GM18511 (cell line): ENCODE measurements at regions not wholly inside any gene's neighbourhood (a gene's known extent, or its start where the extent isn't known, plus 50 kb on each side); places are given as distances from the start of the nearest gene placed in this dataset.
"Not testable (repeated sequence)": the region's sequence is repeated elsewhere in the genome, so short reads cannot be mapped to it uniquely, and the experiment has no call there.

Experiments
- ATAC-seq: cut with Tn5 transposase; IDR thresholded peaks from one replicate; pipeline ENCODE4 v1.9.1; 2021; ENCODE audit warnings: mild to moderate bottlenecking, moderate library complexity; ENCODE audit not compliant: unreplicated experiment

GRCh38 chr2:111282162-111282561, 161.4 kb downstream of the BCL2L11 start:
- not testable (repeated sequence) for ATAC-seq

- not testable (repeated sequence) for ATAC-seq
Observed at GRCh38 chr2:111287646-111288568, 167.2 kb downstream of the BCL2L11 start.

GRCh38 chr2:111290370-111290769, 169.7 kb downstream of the BCL2L11 start:
- ATAC-seq = not testable (repeated sequence)

GRCh38 chr2:111291566-111291965, 170.9 kb downstream of the BCL2L11 start:
- ATAC-seq = not testable (repeated sequence)

GRCh38 chr2:111292232-111292968, 171.7 kb downstream of the BCL2L11 start:
- ATAC-seq = not testable (repeated sequence)

- ATAC-seq = not testable (repeated sequence)
Observed at GRCh38 chr2:111294699-111295098, 174.0 kb downstream of the BCL2L11 start.

GRCh38 chr2:111296122-111296804, 175.5 kb downstream of the BCL2L11 start:
- ATAC-seq = not testable (repeated sequence)

GRCh38 chr2:111297128-111297527, 176.4 kb downstream of the BCL2L11 start:
- not testable (repeated sequence) for ATAC-seq

GRCh38 chr2:111298927-111299326, 178.2 kb downstream of the BCL2L11 start:
- not testable (repeated sequence) for ATAC-seq

GRCh38 chr2:111299635-111300034, 178.9 kb downstream of the BCL2L11 start:
- not testable (repeated sequence) for ATAC-seq

- not testable (repeated sequence) for ATAC-seq
Observed at GRCh38 chr2:111301677-111302076, 181.0 kb downstream of the BCL2L11 start.

GRCh38 chr2:111302397-111303218, 181.9 kb downstream of the BCL2L11 start:
- not testable (repeated sequence) for ATAC-seq

GRCh38 chr2:111307302-111307701, 186.6 kb downstream of the BCL2L11 start:
- not testable (repeated sequence) for ATAC-seq

- not testable (repeated sequence) for ATAC-seq
Observed at GRCh38 chr2:111309231-111310075, 188.7 kb downstream of the BCL2L11 start.

- not testable (repeated sequence) for ATAC-seq
Observed at GRCh38 chr2:111310395-111310794, 189.7 kb downstream of the BCL2L11 start.

- ATAC-seq = not testable (repeated sequence)
Observed at GRCh38 chr2:111311568-111311967, 190.9 kb downstream of the BCL2L11 start.

GRCh38 chr2:111312897-111313607, 192.3 kb downstream of the BCL2L11 start:
- not testable (repeated sequence) for ATAC-seq

- not testable (repeated sequence) for ATAC-seq
Observed at GRCh38 chr2:111313711-111314110, 193.0 kb downstream of the BCL2L11 start.
